Caco-2 (cell line): ENCODE measurements at regions not wholly inside any gene's neighbourhood (a gene's known extent, or its start where the extent isn't known, plus 50 kb on each side); places are given as distances from the start of the nearest gene placed in this dataset.

Source experiments
- BruUV-seq: library from RNA; stranded (reverse); fragments of 400-500 nt; replicated peaks from 2 replicates; lab custom pipeline; 2021; lab: Mats Ljungman, UMichigan
- CTCF ChIA-PET: fragments of 300-600 bp; sonication (Branson Sonifier 250); formaldehyde crosslinking; loops from one replicate; lab custom pipeline; 2022; ENCODE audit warnings: antibody characterized with exemption; lab: Charles Lee
- POLR2A ChIA-PET: fragments of 300-600 bp; sonication (Branson Sonifier 250); formaldehyde crosslinking; loops from one replicate; lab custom pipeline; 2022; ENCODE audit warnings: antibody characterized with exemption; lab: Charles Lee
- DNase-seq, 2 experiments: peaks; one replicate each; pipeline versions ENCODE4 v3.0.0 to v3.0.0-alpha.2; 2020 to 2022
- H3K27me3 ChIP-seq: replicated peaks from 2 replicates; pipeline ENCODE4 v1.6.0; 2011; ENCODE audit warnings: low read length; ENCODE audit not compliant: control insufficient read depth, insufficient read depth
- H3K36me3 ChIP-seq: 2 replicates; pipeline ENCODE4 v1.5.1; 2011; ENCODE audit warnings: low read length; ENCODE audit not compliant: control insufficient read depth, insufficient read depth
- H3K4me1 ChIP-seq: fragments of 250-450 bp; sonication (Bioruptor Pico); 2 replicates; pipeline ENCODE4 v1.5.1; 2020; ENCODE audit warnings: mild to moderate bottlenecking
- H3K4me3 ChIP-seq: 2 replicates; pipeline ENCODE4 v1.5.1; 2011; ENCODE audit warnings: low read depth, mild to moderate bottlenecking, control low read depth, low read length
- H3K9me3 ChIP-seq: fragments of 250-450 bp; sonication (Bioruptor Pico); 2 replicates; pipeline ENCODE4 v1.5.1; 2020; ENCODE audit warnings: mild to moderate bottlenecking, moderate library complexity
- H3K27ac Mint-ChIP-seq: one replicate; pipeline ENCODE4 v1.8.0; 2022; ENCODE audit warnings: mixed read lengths; ENCODE audit not compliant: unreplicated experiment
- H3K27me3 Mint-ChIP-seq: one replicate; pipeline ENCODE4 v1.8.0; 2022; ENCODE audit warnings: mixed read lengths; ENCODE audit not compliant: insufficient read depth, unreplicated experiment
- H3K36me3 Mint-ChIP-seq: one replicate; pipeline ENCODE4 v1.8.0; 2022; ENCODE audit warnings: mild to moderate bottlenecking, mixed read lengths; ENCODE audit not compliant: insufficient read depth, unreplicated experiment
- H3K4me1 Mint-ChIP-seq: one replicate; pipeline ENCODE4 v1.8.0; 2022; ENCODE audit warnings: low read depth, mixed read lengths; ENCODE audit not compliant: unreplicated experiment
- H3K4me3 Mint-ChIP-seq: one replicate; pipeline ENCODE4 v1.8.0; 2022; ENCODE audit warnings: mild to moderate bottlenecking, moderate library complexity, mixed read lengths; ENCODE audit not compliant: unreplicated experiment
- H3K9me3 Mint-ChIP-seq: one replicate; pipeline ENCODE4 v1.8.0; 2022; ENCODE audit warnings: mixed read lengths; ENCODE audit not compliant: unreplicated experiment
- CTCF ChIP-seq, 2 experiments: fragments of 200-600 bp in 1 of 2; IDR thresholded peaks; 1 replicate in 1 of 2; 2 replicates in 1 of 2; pipeline versions ENCODE4 v1.5.1 to v1.8.0; 2011 to 2022; ENCODE audit warnings: antibody characterized with exemption in 1 of 2, control low read depth in 1 of 2, inconsistent platforms in 1 of 2, low read depth in 1 of 2, low read length in 1 of 2, mild to moderate bottlenecking in 1 of 2, moderate library complexity in 1 of 2; ENCODE audit not compliant: insufficient read depth in 1 of 2, severe bottlenecking in 1 of 2, unreplicated experiment in 1 of 2
- intact Hi-C: fragments of 100-400 bp; cut with micrococcal nuclease; formaldehyde crosslinking; loops from one replicate; pipeline ENCODE4 v1.10.0; 2022; ENCODE audit not compliant: unreplicated experiment

GRCh38 chr18:71678144-71678543, 866.0 kb downstream of the CBLN2 start:
- H3K36me3 Mint-ChIP-seq: no peaks in the 10 kb centered on the region
- ChIA-PET CTCF (no interaction called here), POLR2A (no interaction called here)
- H3K27ac Mint-ChIP-seq: no peak overlapping the region
- intact Hi-C loops: no loop called here
- no peak overlapping the region for H3K4me3 Mint-ChIP-seq
- Histone ChIP-seq H3K9me3 (no peaks in the 10 kb centered on the region), H3K27me3 (no peaks in the 10 kb centered on the region), H3K4me1 (no peaks in the 10 kb centered on the region), H3K36me3 (no peaks in the 10 kb centered on the region), H3K4me3 (no peak overlapping the region)
- H3K4me1 Mint-ChIP-seq: no peaks in the 10 kb centered on the region
- DNase-seq: no peak
- no peaks in the 10 kb centered on the region for H3K27me3 Mint-ChIP-seq
- BruUV-seq: no TSS peak
- no peaks in the 10 kb centered on the region for H3K9me3 Mint-ChIP-seq
- no peak for TF ChIP-seq CTCF (IDR thresholded peaks at IDR 0.05; ENCODE audit: insufficient read depth in 1 of 2, low read depth in 1 of 2, low read length in 1 of 2, severe bottlenecking in 1 of 2, unreplicated experiment in 1 of 2)

- no peaks in the 10 kb centered on the region for H3K9me3 ChIP-seq
- ChIA-PET POLR2A (no interaction called here), CTCF (no interaction called here)
- H3K4me1 Mint-ChIP-seq: no peaks in the 10 kb centered on the region
- H3K27me3 Mint-ChIP-seq: no peaks in the 10 kb centered on the region
- TF ChIP-seq CTCF (IDR thresholded peaks at IDR 0.05; ENCODE audit: insufficient read depth in 1 of 2, low read depth in 1 of 2, low read length in 1 of 2, severe bottlenecking in 1 of 2, unreplicated experiment in 1 of 2): no peak
- no peak for DNase-seq
- BruUV-seq: no TSS peak
- no peaks in the 10 kb centered on the region for H3K4me1 ChIP-seq
- H3K36me3 ChIP-seq: no peaks in the 10 kb centered on the region
- no peak overlapping the region for H3K27ac Mint-ChIP-seq
- intact Hi-C loops: no loop called here
- no peaks in the 10 kb centered on the region for H3K36me3 Mint-ChIP-seq
- H3K27me3 ChIP-seq: no peaks in the 10 kb centered on the region
- H3K9me3 Mint-ChIP-seq: no peaks in the 10 kb centered on the region
- no peak overlapping the region for H3K4me3 ChIP-seq
- H3K4me3 Mint-ChIP-seq: no peak overlapping the region
Observed at GRCh38 chr18:71673954-71674353, 870.2 kb downstream of the CBLN2 start.

GRCh38 chr18:71673498-71673897, 870.6 kb downstream of the CBLN2 start:
- H3K9me3 ChIP-seq: no peaks in the 10 kb centered on the region
- ChIA-PET CTCF (no interaction called here), POLR2A (no interaction called here)
- Mint-ChIP-seq H3K27ac (no peak overlapping the region), H3K9me3 (no peaks in the 10 kb centered on the region), H3K27me3 (no peaks in the 10 kb centered on the region), H3K4me1 (no peaks in the 10 kb centered on the region), H3K36me3 (no peaks in the 10 kb centered on the region), H3K4me3 (no peak overlapping the region)
- TF ChIP-seq CTCF (IDR thresholded peaks at IDR 0.05; ENCODE audit: insufficient read depth in 1 of 2, low read depth in 1 of 2, low read length in 1 of 2, severe bottlenecking in 1 of 2, unreplicated experiment in 1 of 2): no peak
- no peaks in the 10 kb centered on the region for H3K27me3 ChIP-seq
- BruUV-seq: no TSS peak
- H3K36me3 ChIP-seq: no peaks in the 10 kb centered on the region
- DNase-seq: no peak
- H3K4me1 ChIP-seq: no peaks in the 10 kb centered on the region
- intact Hi-C loops: no loop called here
- H3K4me3 ChIP-seq: no peak overlapping the region
